ENCODE measurements at regions not wholly inside any gene's neighbourhood (a gene's known extent, or its start where the extent isn't known, plus 50 kb on each side); places are given as distances from the start of the nearest gene placed in this dataset.

DNA sequence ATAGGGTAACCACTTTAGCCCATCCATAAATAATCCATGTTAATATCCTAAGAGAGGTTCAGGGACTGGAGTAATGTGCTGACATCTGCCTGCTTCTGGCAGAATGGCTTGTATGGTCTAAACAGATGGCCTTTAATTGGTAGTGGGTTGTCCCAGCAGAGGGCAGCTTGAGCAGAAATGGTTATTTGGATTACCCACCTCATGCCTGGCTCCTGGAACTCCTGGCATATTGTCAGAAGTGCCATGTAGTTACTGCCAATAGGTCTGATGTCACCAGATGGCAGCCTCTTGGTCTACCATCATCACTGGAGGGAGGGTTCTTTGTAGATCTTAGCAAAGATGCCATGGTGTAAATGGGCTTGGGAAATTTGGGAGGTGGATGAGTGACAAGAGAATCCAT lies 157.5 kb upstream of the SOX9 start:
- no peak for TF ChIP-seq CTCF (IDR thresholded peaks at IDR 0.05)
- TF ChIP-seq POLR2A (IDR thresholded peaks at IDR 0.05): no peak
- no peak for TF ChIP-seq EP300 (IDR thresholded peaks at IDR 0.05)

All from ovary (tissue), 3 donors.